ENCODE measurements at regions not wholly inside any gene's neighbourhood (a gene's known extent, or its start where the extent isn't known, plus 50 kb on each side); places are given as distances from the start of the nearest gene placed in this dataset.
"Not testable (repeated sequence)": the region's sequence is repeated elsewhere in the genome, so short reads cannot be mapped to it uniquely, and the experiment has no call there.

- Histone ChIP-seq H3K9me3 (replicated peaks) (peaks cover 8% of the 10 kb centered on the region), H3K4me1 (replicated peaks) (no peaks in the 10 kb centered on the region), H3K27ac (no peak overlapping the region), H3K27me3 (replicated peaks) (no peaks in the 10 kb centered on the region), H3K4me3 (no peak overlapping the region), H3K36me3 (no peaks in the 10 kb centered on the region)
- no peak for DNase-seq (ENCODE audit: low read depth in 1 of 2, low spot score in 2 of 2)
These were observed 1524.4 kb upstream of the TPTE start for GRCh38 chr21:8997011-8997440.

GRCh38 chr21:8997443-8998390, 1523.7 kb upstream of the TPTE start:
- H3K4me3 ChIP-seq; H3K27me3 ChIP-seq (replicated peaks); H3K36me3 ChIP-seq; H3K9me3 ChIP-seq (replicated peaks); H3K4me1 ChIP-seq (replicated peaks); DNase-seq (ENCODE audit: low read depth in 1 of 2, low spot score in 2 of 2); H3K27ac ChIP-seq: not testable (repeated sequence)

- not testable (repeated sequence) for H3K4me1 ChIP-seq (replicated peaks); DNase-seq (ENCODE audit: low read depth in 1 of 2, low spot score in 2 of 2); H3K27ac ChIP-seq; H3K36me3 ChIP-seq; H3K9me3 ChIP-seq (replicated peaks); H3K27me3 ChIP-seq (replicated peaks); H3K4me3 ChIP-seq
These were observed 1522.9 kb upstream of the TPTE start for GRCh38 chr21:8998480-8998879.

DNA sequence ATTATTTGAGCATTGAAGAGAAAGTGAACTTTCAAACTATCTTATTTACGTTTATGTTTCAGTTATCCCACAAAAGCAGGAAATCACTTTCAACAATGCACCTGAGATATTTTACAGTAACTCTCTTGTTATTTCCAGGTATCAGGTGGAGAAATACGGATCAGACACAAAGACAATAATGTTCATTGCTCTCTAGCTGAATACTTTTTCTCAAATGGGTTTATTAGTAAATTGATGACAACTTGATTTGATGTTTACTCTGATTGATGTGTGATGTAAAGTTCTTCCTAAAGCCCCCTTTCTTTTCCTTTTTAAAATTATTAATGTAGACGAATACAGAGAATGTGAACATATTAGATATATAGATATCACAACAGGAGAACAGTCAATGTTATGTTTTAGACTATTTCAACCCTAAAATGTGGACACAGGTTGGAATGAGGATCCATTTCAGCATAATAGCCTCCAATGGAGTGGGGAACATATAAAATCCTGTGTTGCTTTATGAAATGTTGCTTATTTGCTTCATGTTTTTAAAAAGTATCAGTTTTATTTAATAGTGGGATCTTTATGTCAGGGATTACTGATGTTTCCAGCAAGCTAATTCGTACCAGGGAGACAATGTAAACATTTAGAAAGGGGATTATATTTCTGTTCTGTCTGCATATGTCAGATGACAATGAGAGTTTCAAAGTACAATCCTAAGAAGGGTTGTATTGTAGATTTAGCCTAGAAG, 1522.3 kb upstream of the TPTE start:
- no peak overlapping the region for H3K4me3 ChIP-seq
- no peak overlapping the region for H3K27ac ChIP-seq
- peaks cover 2% of the 10 kb centered on the region for H3K9me3 ChIP-seq (replicated peaks)
- no peaks in the 10 kb centered on the region for H3K27me3 ChIP-seq (replicated peaks)
- no peaks in the 10 kb centered on the region for H3K4me1 ChIP-seq (replicated peaks)
- H3K36me3 ChIP-seq = no peaks in the 10 kb centered on the region
- DNase-seq (ENCODE audit: low read depth in 1 of 2, low spot score in 2 of 2) = no peak

GRCh38 chr21:9000132-9000531, 1521.3 kb upstream of the TPTE start:
- H3K9me3 ChIP-seq (replicated peaks); H3K27me3 ChIP-seq (replicated peaks); DNase-seq (ENCODE audit: low read depth in 1 of 2, low spot score in 2 of 2); H3K4me3 ChIP-seq; H3K36me3 ChIP-seq; H3K27ac ChIP-seq; H3K4me1 ChIP-seq (replicated peaks): not testable (repeated sequence)

GRCh38 chr21:9000671-9001070, 1520.7 kb upstream of the TPTE start:
- not testable (repeated sequence) for H3K36me3 ChIP-seq; H3K27ac ChIP-seq; DNase-seq (ENCODE audit: low read depth in 1 of 2, low spot score in 2 of 2); H3K27me3 ChIP-seq (replicated peaks); H3K4me1 ChIP-seq (replicated peaks); H3K4me3 ChIP-seq; H3K9me3 ChIP-seq (replicated peaks)

GRCh38 chr21:9001890-9002663, 1519.3 kb upstream of the TPTE start:
- H3K9me3 ChIP-seq (replicated peaks); H3K27me3 ChIP-seq (replicated peaks); H3K27ac ChIP-seq; H3K36me3 ChIP-seq; H3K4me3 ChIP-seq; H3K4me1 ChIP-seq (replicated peaks); DNase-seq (ENCODE audit: low read depth in 1 of 2, low spot score in 2 of 2): not testable (repeated sequence)

GRCh38 chr21:9003909-9004814, 1517.2 kb upstream of the TPTE start:
- H3K9me3 ChIP-seq (replicated peaks); H3K36me3 ChIP-seq; H3K27me3 ChIP-seq (replicated peaks): not testable (repeated sequence)

GRCh38 chr21:9004815-9005518, 1516.4 kb upstream of the TPTE start:
- H3K27me3 ChIP-seq (replicated peaks); H3K4me1 ChIP-seq (replicated peaks); DNase-seq (ENCODE audit: low read depth in 1 of 2, low spot score in 2 of 2); H3K9me3 ChIP-seq (replicated peaks); H3K36me3 ChIP-seq; H3K4me3 ChIP-seq; H3K27ac ChIP-seq: not testable (repeated sequence)

More at GRCh38 chr21:9003909-9004814, 1517.2 kb upstream of the TPTE start:
- not testable (repeated sequence) for H3K27ac ChIP-seq; H3K4me1 ChIP-seq (replicated peaks); DNase-seq (ENCODE audit: low read depth in 1 of 2, low spot score in 2 of 2); H3K4me3 ChIP-seq

DNA sequence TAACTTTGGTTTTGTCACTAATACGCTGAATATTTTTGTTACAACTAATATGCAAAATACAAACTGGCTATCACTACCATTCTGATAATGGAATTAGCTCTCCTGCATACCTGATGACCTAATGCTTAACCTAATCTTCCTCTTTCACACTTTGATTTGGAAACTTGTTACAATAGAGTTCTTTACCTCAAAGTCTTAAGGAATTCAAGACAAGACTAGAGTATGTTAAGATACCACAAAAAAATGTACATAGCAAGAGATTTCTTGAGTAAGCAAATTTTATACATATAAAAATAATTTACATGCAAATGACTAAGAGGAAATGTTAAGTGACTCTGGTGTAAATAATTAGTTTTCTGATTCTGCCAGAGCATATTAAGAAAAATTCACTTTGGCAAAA, 1515.7 kb upstream of the TPTE start:
- H3K27me3 ChIP-seq (replicated peaks); H3K9me3 ChIP-seq (replicated peaks); H3K4me1 ChIP-seq (replicated peaks); H3K27ac ChIP-seq; H3K4me3 ChIP-seq; DNase-seq (ENCODE audit: low read depth in 1 of 2, low spot score in 2 of 2); H3K36me3 ChIP-seq: not testable (repeated sequence)

GRCh38 chr21:9006111-9006510, 1515.3 kb upstream of the TPTE start:
- H3K36me3 ChIP-seq; H3K9me3 ChIP-seq (replicated peaks); H3K4me3 ChIP-seq; H3K4me1 ChIP-seq (replicated peaks); H3K27me3 ChIP-seq (replicated peaks); H3K27ac ChIP-seq; DNase-seq (ENCODE audit: low read depth in 1 of 2, low spot score in 2 of 2): not testable (repeated sequence)

DNA sequence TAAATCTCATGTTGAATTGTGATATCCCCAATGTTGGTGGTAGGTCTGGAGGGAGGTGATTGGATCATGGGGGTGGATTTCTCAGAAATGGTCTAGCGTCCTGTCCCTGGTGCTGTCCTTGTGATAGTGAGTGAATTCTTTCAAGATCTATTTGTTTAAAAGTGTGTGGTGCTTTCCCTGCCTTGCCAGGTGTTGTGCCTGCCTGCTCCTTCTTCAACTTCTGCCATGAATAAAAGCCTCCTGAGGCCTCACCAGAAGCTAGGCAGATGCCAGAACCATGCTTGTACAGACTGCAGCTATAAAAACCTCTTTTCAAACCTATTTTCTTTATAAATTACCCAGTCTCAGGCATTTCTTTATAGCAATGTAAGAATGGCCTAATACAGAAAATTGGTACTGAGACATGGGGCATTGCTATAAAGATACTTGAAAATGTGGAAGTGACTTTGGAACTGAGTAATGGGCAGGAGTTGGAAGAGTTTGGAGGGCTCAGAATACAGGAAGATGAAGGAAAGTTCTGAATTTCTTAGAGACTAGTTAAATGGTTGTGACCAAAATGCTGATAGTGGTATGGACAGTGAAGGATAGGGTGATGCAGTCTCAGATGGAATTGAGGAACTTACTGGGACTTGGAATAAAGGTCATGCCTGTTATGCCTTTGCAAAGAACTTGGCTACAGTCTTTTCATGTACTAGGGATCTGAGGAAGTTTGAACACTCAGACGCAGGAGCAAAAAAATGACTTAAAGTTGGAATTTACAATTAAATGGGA, 1514.6 kb upstream of the TPTE start:
- H3K36me3 ChIP-seq; H3K27me3 ChIP-seq (replicated peaks); H3K9me3 ChIP-seq (replicated peaks); H3K27ac ChIP-seq; H3K4me1 ChIP-seq (replicated peaks); DNase-seq (ENCODE audit: low read depth in 1 of 2, low spot score in 2 of 2); H3K4me3 ChIP-seq: not testable (repeated sequence)
